ENCODE measurements at regions not wholly inside any gene's neighbourhood (a gene's known extent, or its start where the extent isn't known, plus 50 kb on each side); places are given as distances from the start of the nearest gene placed in this dataset.

- Histone ChIP-seq H3K36me3 (ENCODE audit: control insufficient read depth, insufficient read depth, low read length) (no peaks in the 10 kb centered on the region), H4K20me1 (ENCODE audit: insufficient read depth, low read length) (no peaks in the 10 kb centered on the region), H2AK9ac (replicated peaks; ENCODE audit: low read depth, low read length, poor library complexity) (no peak overlapping the region), H2BK5ac (ENCODE audit: low read depth, low read length, poor library complexity, severe bottlenecking) (no peak overlapping the region), H4K8ac (ENCODE audit: low read depth in 2 of 2, low read length in 2 of 2) (no peak overlapping the region), H2BK15ac (ENCODE audit: low read depth, low read length) (no peak overlapping the region), H2AK5ac (ENCODE audit: low read depth, low read length) (no peak overlapping the region), H3K9me3 (ENCODE audit: control insufficient read depth, insufficient read depth, low read length) (no peaks in the 10 kb centered on the region), H3K14ac (replicated peaks; ENCODE audit: low read depth, low read length) (no peak overlapping the region), H3K56ac (ENCODE audit: extremely low read depth, insufficient read depth, low read length) (no peak overlapping the region), H3K4me2 (ENCODE audit: low read depth, low read length) (no peak overlapping the region), H2BK20ac (ENCODE audit: low read depth, low read length) (no peak overlapping the region), H4K91ac (ENCODE audit: insufficient read depth, low read depth, low read length) (no peak overlapping the region), H2AFZ (replicated peaks; ENCODE audit: low read length, poor library complexity) (no peak overlapping the region), H3K79me1 (ENCODE audit: low read depth in 1 of 2, low read length in 2 of 2) (no peaks in the 10 kb centered on the region), H3K27ac (ENCODE audit: insufficient read depth, low read length) (no peak overlapping the region), H4K5ac (ENCODE audit: low read depth, low read length) (no peak overlapping the region), H3K27me3 (ENCODE audit: control insufficient read depth, insufficient read depth, low read length) (no peaks in the 10 kb centered on the region; the same call in none of the 2 replicates), H3K4me3 (ENCODE audit: insufficient read depth, low read depth, low read length) (no peak overlapping the region), H3K23ac (ENCODE audit: low read depth, low read length) (no peak overlapping the region), H3K9me1 (ENCODE audit: insufficient read depth, low read length) (peaks cover 3% of the 10 kb centered on the region; the same call in 1 of the 2 replicates), H3K4me1 (ENCODE audit: control insufficient read depth, insufficient read depth, low read length) (peaks cover 13% of the 10 kb centered on the region; the same call in 1 of the 2 replicates), H2BK120ac (ENCODE audit: low read depth, low read length) (no peak overlapping the region), H3K9ac (ENCODE audit: low read depth, low read length) (no peak overlapping the region), H3K18ac (ENCODE audit: low read depth, low read length) (no peak overlapping the region), H3K4ac (ENCODE audit: low read depth, low read length) (no peak overlapping the region)
- POLR2A ChIA-PET (ENCODE audit: unreplicated experiment): no interaction called here
- CTCF ChIA-PET: interaction anchor here (0.6 kb wide), 1 partner anchor 11 kb away, joined by 4 read pairs; no protein-coding TSS in a partner anchor
- DNase-seq (no peak), ATAC-seq (ENCODE audit: low read depth) (no peak)
- intact Hi-C loops (cut with micrococcal nuclease): loop anchor here (10.0 kb wide), 2 partner anchors 161 to 301 kb away; no protein-coding TSS in a partner anchor
- no TSS peak for BruUV-seq (replicated peaks)
- WGBS, 2 experiments (ENCODE audit: extremely low coverage in 2 of 2, insufficient read length in 1 of 2): no CpG with 5 or more reads among the region's 3 CpGs
- in situ Hi-C loops (cut with MboI; ENCODE audit: low sequenced_read_pairs): no loop called here
- dilution Hi-C loops (cut with HindIII; ENCODE audit: low sequenced_read_pairs, unreplicated experiment): no loop called here
- no peak for TF ChIP-seq MXI1 (IDR thresholded peaks at IDR 0.05; ENCODE audit: borderline replicate concordance, low read depth, low read length)
- TF ChIP-seq CHD1 (IDR thresholded peaks at IDR 0.05; ENCODE audit: low read depth, low read length): no peak
- no peak for TF ChIP-seq USF2 (IDR thresholded peaks at IDR 0.05; ENCODE audit: low read depth, low read length)
- no peak for TF ChIP-seq FOS (IDR thresholded peaks at IDR 0.05; ENCODE audit: low read depth, low read length)
- no peak for TF ChIP-seq RFX5 (IDR thresholded peaks at IDR 0.05; ENCODE audit: low read depth, low read length)
- no peak for TF ChIP-seq SMC3 (IDR thresholded peaks at IDR 0.05; ENCODE audit: low read depth, low read length)
- TF ChIP-seq, protein P1, sequence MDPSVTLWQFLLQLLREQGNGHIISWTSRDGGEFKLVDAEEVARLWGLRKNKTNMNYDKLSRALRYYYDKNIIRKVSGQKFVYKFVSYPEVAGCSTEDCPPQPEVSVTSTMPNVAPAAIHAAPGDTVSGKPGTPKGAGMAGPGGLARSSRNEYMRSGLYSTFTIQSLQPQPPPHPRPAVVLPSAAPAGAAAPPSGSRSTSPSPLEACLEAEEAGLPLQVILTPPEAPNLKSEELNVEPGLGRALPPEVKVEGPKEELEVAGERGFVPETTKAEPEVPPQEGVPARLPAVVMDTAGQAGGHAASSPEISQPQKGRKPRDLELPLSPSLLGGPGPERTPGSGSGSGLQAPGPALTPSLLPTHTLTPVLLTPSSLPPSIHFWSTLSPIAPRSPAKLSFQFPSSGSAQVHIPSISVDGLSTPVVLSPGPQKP (IDR thresholded peaks at IDR 0.05; ENCODE audit: borderline replicate concordance, low read depth, low read length): no peak
- no peak for TF ChIP-seq MAFK (IDR thresholded peaks at IDR 0.05; ENCODE audit: low read depth, low read length)
- TF ChIP-seq CTCF (conservative IDR thresholded peaks at IDR 0.05; ENCODE audit: low read depth, low read length): no peak
- no peak for TF ChIP-seq NFE2L2 (IDR thresholded peaks at IDR 0.05; ENCODE audit: low read depth, low read length)
- no peak for TF ChIP-seq BHLHE40 (IDR thresholded peaks at IDR 0.05; ENCODE audit: low read depth, low read length)
- no peak for TF ChIP-seq CEBPB (IDR thresholded peaks at IDR 0.05; ENCODE audit: low read depth, low read length)
- no peak for TF ChIP-seq POLR2A (IDR thresholded peaks at IDR 0.05; ENCODE audit: low read depth, low read length)
- TF ChIP-seq MAZ (IDR thresholded peaks at IDR 0.05; ENCODE audit: borderline replicate concordance, low read depth, low read length): no peak
- no peak for TF ChIP-seq RCOR1 (IDR thresholded peaks at IDR 0.05; ENCODE audit: insufficient replicate concordance, low read length)
- TF ChIP-seq RAD21 (IDR thresholded peaks at IDR 0.05; ENCODE audit: low read length): no peak
Measured at GRCh38 chr18:10074110-10074509, 160.3 kb downstream of the VAPA start.

All from IMR-90 (cell line).